HepG2 (cell line): ENCODE measurements at regions not wholly inside any gene's neighbourhood (a gene's known extent, or its start where the extent isn't known, plus 50 kb on each side); places are given as distances from the start of the nearest gene placed in this dataset.

Experiments
- ATAC-seq: fragments of 200-7000 bp; cut with Tn5 transposase; 3 replicates; pipeline ENCODE4 v1.9.1; 2020; ENCODE audit warnings: mild to moderate bottlenecking, moderate library complexity
- BruUV-seq: library from RNA; stranded (reverse); fragments of 400-500 nt; replicated peaks from 2 replicates; lab custom pipeline; 2021; lab: Mats Ljungman, UMichigan
- CTCF ChIA-PET: fragments of 300-600 bp; formaldehyde crosslinking; extraction: SDS; loops from one replicate; lab custom pipeline; 2021; ENCODE audit warnings: low total read pairs, inconsistent platforms, low intra/inter-chr PET ratio; lab: Yijun Ruan, JAX
- POLR2A ChIA-PET: fragments of 350-600 bp; sonication (Branson Sonifier 250); formaldehyde crosslinking; loops from one replicate; lab custom pipeline; 2020; ENCODE audit warnings: antibody characterized with exemption, inconsistent platforms; lab: Yijun Ruan, JAX
- DNase-seq: peaks from one replicate; pipeline ENCODE4 v3.0.0-alpha.2; 2015; ENCODE audit warnings: low spot score
- FAIRE-seq: peaks from 3 replicates; lab custom pipeline; 2011; peaks lifted over from hg19 to GRCh38; lab: Jason Lieb, UNC
- H2AFZ ChIP-seq: one replicate; pipeline ENCODE4 v1.6.1; 2011; ENCODE audit warnings: low read length, inconsistent platforms
- H3K27ac ChIP-seq: fragments of 300-600 bp; 3 replicates; pipeline ENCODE4 v1.8.0; 2011; ENCODE audit warnings: mixed run types, mild to moderate bottlenecking, mixed read lengths, low read length, inconsistent platforms; ENCODE audit not compliant: insufficient read depth; ENCODE audit errors: extremely low read length
- H3K27me3 ChIP-seq, 2 experiments: fragments of 200-600 bp in 1 of 2; 2 replicates in 1 of 2; 3 replicates in 1 of 2; pipeline versions ENCODE4 v1.6.0 to v1.8.0; 2011; ENCODE audit warnings: low read length in 2 of 2, mild to moderate bottlenecking in 2 of 2, moderate library complexity in 2 of 2, inconsistent platforms in 1 of 2; ENCODE audit not compliant: insufficient read depth in 2 of 2, control insufficient read depth in 1 of 2
- H3K36me3 ChIP-seq, 2 experiments: fragments of 200-600 bp in 1 of 2; replicated peaks in 1 of 2; 2 replicates in 1 of 2; 3 replicates in 1 of 2; pipeline versions ENCODE4 v1.5.1 to v1.8.0; 2011; ENCODE audit warnings: low read length in 2 of 2, inconsistent platforms in 1 of 2; ENCODE audit not compliant: insufficient read depth in 2 of 2, control insufficient read depth in 1 of 2
- H3K4me1 ChIP-seq: 2 replicates; pipeline ENCODE4 v1.5.1; 2012; ENCODE audit warnings: low read length, inconsistent platforms; ENCODE audit not compliant: insufficient read depth
- H3K4me2 ChIP-seq: 2 replicates; pipeline ENCODE4 v1.6.0; 2011; ENCODE audit warnings: low read depth, low read length, inconsistent platforms
- H3K4me3 ChIP-seq, 3 experiments: fragments of 200-600 bp in 1 of 3; sonication (generic), shearing (Covaris generic) in 1 of 3; replicated peaks in 1 of 3; 2 replicates each; pipeline ENCODE4 v1.5.1; 2011 to 2016; ENCODE audit warnings: low read length in 3 of 3, inconsistent platforms in 2 of 3, low read depth in 2 of 3, mild to moderate bottlenecking in 2 of 3, control low read depth in 1 of 3, mixed read lengths in 1 of 3; ENCODE audit not compliant: insufficient read depth in 1 of 3
- H3K79me2 ChIP-seq: one replicate; pipeline ENCODE4 v1.6.1; 2011; ENCODE audit warnings: low read length, inconsistent platforms; ENCODE audit not compliant: insufficient read depth
- H3K9ac ChIP-seq: 2 replicates; pipeline ENCODE4 v1.6.0; 2011; ENCODE audit warnings: mild to moderate bottlenecking, low read depth, low read length, inconsistent platforms; ENCODE audit not compliant: insufficient read depth
- H3K9me3 ChIP-seq: 2 replicates; pipeline ENCODE4 v1.5.1; 2012; ENCODE audit warnings: mild to moderate bottlenecking, low read length
- H4K20me1 ChIP-seq: 2 replicates; pipeline ENCODE4 v1.6.0; 2011; ENCODE audit warnings: inconsistent platforms, mild to moderate bottlenecking, low read length, moderate library complexity; ENCODE audit not compliant: insufficient read depth
- AGO1 ChIP-seq: fragments of 200-400 bp; formaldehyde crosslinking; IDR thresholded peaks from 2 replicates; pipeline ENCODE4 v1.6.1; 2017; ENCODE audit warnings: mild to moderate bottlenecking, low read depth, low read length, moderate library complexity; ENCODE audit not compliant: poor library complexity, severe bottlenecking
- ATF4 ChIP-seq, 2 experiments: fragments of 450-650 bp in 1 of 2; sonication (generic) in 1 of 2; formaldehyde crosslinking; IDR thresholded peaks; 2 replicates each; pipeline versions ENCODE4 v1.5.0 to v1.8.0; 2020 to 2022; ENCODE audit warnings: mild to moderate bottlenecking in 1 of 2, missing genetic modification reagents in 1 of 2
- FOXA3 ChIP-seq: IDR thresholded peaks from 2 replicates; pipeline ENCODE4 v1.6.1; 2016; ENCODE audit warnings: missing genetic modification reagents, missing compliant biosample characterization
- FOXK1 ChIP-seq: sonication (generic); formaldehyde crosslinking; IDR thresholded peaks from 2 replicates; pipeline ENCODE4 v1.4.0; 2020; ENCODE audit warnings: low read depth, missing genetic modification reagents, borderline replicate concordance
- GRHL1 ChIP-seq: sonication (generic); formaldehyde crosslinking; conservative IDR thresholded peaks from 2 replicates; pipeline ENCODE4 v1.8.0; 2022; ENCODE audit warnings: missing genetic modification reagents
- ISX ChIP-seq: sonication (generic); formaldehyde crosslinking; conservative IDR thresholded peaks from 2 replicates; pipeline ENCODE4 v1.5.0; 2020; ENCODE audit warnings: missing genetic modification reagents
- JUNB ChIP-seq: sonication (generic); formaldehyde crosslinking; IDR thresholded peaks from 2 replicates; pipeline ENCODE4 v1.8.0; 2022; ENCODE audit warnings: missing genetic modification reagents, mild to moderate bottlenecking, borderline replicate concordance
- JUND ChIP-seq: sonication (generic); formaldehyde crosslinking; IDR thresholded peaks from 2 replicates; pipeline ENCODE4 v1.8.0; 2022; ENCODE audit warnings: mild to moderate bottlenecking, missing genetic modification reagents
- NCOA5 ChIP-seq: sonication (generic); formaldehyde crosslinking; IDR thresholded peaks from 2 replicates; pipeline ENCODE4 v1.4.0; 2020; ENCODE audit warnings: missing genetic modification reagents
- NFKBIZ ChIP-seq: IDR thresholded peaks from 2 replicates; pipeline ENCODE4 v1.6.1; 2018; ENCODE audit warnings: missing genetic modification reagents, missing compliant biosample characterization
- PAWR ChIP-seq: sonication (generic); formaldehyde crosslinking; IDR thresholded peaks from 2 replicates; pipeline ENCODE4 v1.4.0; 2020; ENCODE audit warnings: missing genetic modification reagents, mild to moderate bottlenecking, borderline replicate concordance
- ZFP36 ChIP-seq: fragments of 150-350 bp; IDR thresholded peaks from 2 replicates; pipeline ENCODE4 v1.6.1; 2018; ENCODE audit warnings: borderline replicate concordance, low read length, low read depth; ENCODE audit not compliant: partially characterized antibody
- ZNF232 ChIP-seq: sonication (generic); formaldehyde crosslinking; IDR thresholded peaks from 2 replicates; pipeline ENCODE4 v1.4.0; 2020; ENCODE audit warnings: missing genetic modification reagents, borderline replicate concordance
- ZNF326 ChIP-seq: sonication (generic); formaldehyde crosslinking; IDR thresholded peaks from 2 replicates; pipeline ENCODE4 v1.4.0; 2020; ENCODE audit warnings: missing genetic modification reagents, borderline replicate concordance
- ZNF570 ChIP-seq: sonication (generic); formaldehyde crosslinking; IDR thresholded peaks from 2 replicates; pipeline ENCODE4 v1.4.0; 2020; ENCODE audit warnings: mild to moderate bottlenecking, missing genetic modification reagents, borderline replicate concordance
- ZNF816 ChIP-seq: sonication (generic); formaldehyde crosslinking; IDR thresholded peaks from 2 replicates; pipeline ENCODE4 v1.8.0; 2022; ENCODE audit warnings: missing genetic modification reagents, mild to moderate bottlenecking, borderline replicate concordance
- ZSCAN12 ChIP-seq: sonication (generic); formaldehyde crosslinking; IDR thresholded peaks from 2 replicates; pipeline ENCODE4 v1.9.0; 2021; ENCODE audit warnings: mild to moderate bottlenecking, missing genetic modification reagents
- WGBS: methylation state at CpG from one replicate; pipeline ENCODE4 v1.1.6; 2017; ENCODE audit warnings: low lambda C conversion rate; 5-methylcytosine and 5-hydroxymethylcytosine counted together
- in situ Hi-C: cut with HindIII; loops from 2 replicates; pipeline ENCODE4 v1.10.0; 2017; ENCODE audit warnings: low pct_unique_long_range_greater_than_20kb; ENCODE audit not compliant: extremely low pct_ligation_motif_present
- intact Hi-C: fragments of 100-400 bp; cut with micrococcal nuclease; formaldehyde crosslinking; loops from one replicate; pipeline ENCODE4 v1.10.0; 2022; ENCODE audit not compliant: unreplicated experiment
- TF ChIP-seq, protein P1 (sequence below): sonication (generic); formaldehyde crosslinking; IDR thresholded peaks from 2 replicates; pipeline ENCODE4 v1.4.0; 2020; ENCODE audit warnings: mild to moderate bottlenecking, missing genetic modification reagents
- TF ChIP-seq, protein P2 (sequence below): sonication (generic); formaldehyde crosslinking; IDR thresholded peaks from 2 replicates; pipeline ENCODE4 v1.4.0; 2020; ENCODE audit warnings: missing genetic modification reagents

DNA sequence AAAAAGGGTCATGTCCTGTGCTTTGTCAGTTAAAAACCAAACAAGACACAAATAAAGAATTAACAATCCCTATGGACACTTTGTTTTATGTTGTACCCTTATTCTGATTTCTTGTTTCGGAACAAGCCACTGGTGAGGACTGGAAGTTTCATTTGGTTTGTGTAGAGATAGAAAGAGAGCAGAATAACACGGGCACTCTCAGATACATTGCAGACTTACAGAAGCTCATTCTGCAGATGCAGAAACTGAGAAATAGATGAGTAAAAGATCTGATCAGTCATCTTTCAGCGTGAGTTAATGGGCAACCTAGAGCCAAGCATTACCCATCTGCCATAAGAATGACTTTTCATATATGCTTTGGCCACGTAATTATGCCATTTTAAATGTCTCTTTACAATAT is 407.6 kb downstream of the RAB38 start:
- H3K4me1 ChIP-seq = no peaks in the 10 kb centered on the region
- H3K4me3 ChIP-seq = no peak overlapping the region
- ATAC-seq (no peak), DNase-seq (no peak), FAIRE-seq (no peak)
- H3K9me3 ChIP-seq = no peaks in the 10 kb centered on the region
- H2AFZ ChIP-seq = no peak overlapping the region
- H3K27ac ChIP-seq = no peak overlapping the region
- ChIA-PET CTCF (no interaction called here), POLR2A (no interaction called here)
- H4K20me1 ChIP-seq = no peaks in the 10 kb centered on the region
- TF ChIP-seq ISX (CRISPR knock-in tag) = no peak
- no peak for TF ChIP-seq ZNF232 (CRISPR knock-in tag)
- no peak for TF ChIP-seq AGO1
- TF ChIP-seq, protein P1, sequence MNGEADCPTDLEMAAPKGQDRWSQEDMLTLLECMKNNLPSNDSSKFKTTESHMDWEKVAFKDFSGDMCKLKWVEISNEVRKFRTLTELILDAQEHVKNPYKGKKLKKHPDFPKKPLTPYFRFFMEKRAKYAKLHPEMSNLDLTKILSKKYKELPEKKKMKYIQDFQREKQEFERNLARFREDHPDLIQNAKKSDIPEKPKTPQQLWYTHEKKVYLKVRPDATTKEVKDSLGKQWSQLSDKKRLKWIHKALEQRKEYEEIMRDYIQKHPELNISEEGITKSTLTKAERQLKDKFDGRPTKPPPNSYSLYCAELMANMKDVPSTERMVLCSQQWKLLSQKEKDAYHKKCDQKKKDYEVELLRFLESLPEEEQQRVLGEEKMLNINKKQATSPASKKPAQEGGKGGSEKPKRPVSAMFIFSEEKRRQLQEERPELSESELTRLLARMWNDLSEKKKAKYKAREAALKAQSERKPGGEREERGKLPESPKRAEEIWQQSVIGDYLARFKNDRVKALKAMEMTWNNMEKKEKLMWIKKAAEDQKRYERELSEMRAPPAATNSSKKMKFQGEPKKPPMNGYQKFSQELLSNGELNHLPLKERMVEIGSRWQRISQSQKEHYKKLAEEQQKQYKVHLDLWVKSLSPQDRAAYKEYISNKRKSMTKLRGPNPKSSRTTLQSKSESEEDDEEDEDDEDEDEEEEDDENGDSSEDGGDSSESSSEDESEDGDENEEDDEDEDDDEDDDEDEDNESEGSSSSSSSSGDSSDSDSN = no peak
- no peak for TF ChIP-seq NCOA5
- no peak for TF ChIP-seq FOXK1 (CRISPR knock-in tag)
- no peak for TF ChIP-seq PAWR (CRISPR knock-in tag)
- TF ChIP-seq ZFP36 = no peak
- no peak for TF ChIP-seq GRHL1
- TF ChIP-seq ATF4 (CRISPR knock-in tag; IDR thresholded peaks at IDR 0.05) = no peak
- TF ChIP-seq ZNF816 (CRISPR knock-in tag) = no peak
- TF ChIP-seq JUNB = no peak
- no peak for TF ChIP-seq ZNF570 (CRISPR knock-in tag)
- TF ChIP-seq ZNF326 (CRISPR knock-in tag) = no peak
- TF ChIP-seq FOXA3 = no peak
- no peak for TF ChIP-seq ZSCAN12 (CRISPR knock-in tag)
- TF ChIP-seq, protein P2, sequence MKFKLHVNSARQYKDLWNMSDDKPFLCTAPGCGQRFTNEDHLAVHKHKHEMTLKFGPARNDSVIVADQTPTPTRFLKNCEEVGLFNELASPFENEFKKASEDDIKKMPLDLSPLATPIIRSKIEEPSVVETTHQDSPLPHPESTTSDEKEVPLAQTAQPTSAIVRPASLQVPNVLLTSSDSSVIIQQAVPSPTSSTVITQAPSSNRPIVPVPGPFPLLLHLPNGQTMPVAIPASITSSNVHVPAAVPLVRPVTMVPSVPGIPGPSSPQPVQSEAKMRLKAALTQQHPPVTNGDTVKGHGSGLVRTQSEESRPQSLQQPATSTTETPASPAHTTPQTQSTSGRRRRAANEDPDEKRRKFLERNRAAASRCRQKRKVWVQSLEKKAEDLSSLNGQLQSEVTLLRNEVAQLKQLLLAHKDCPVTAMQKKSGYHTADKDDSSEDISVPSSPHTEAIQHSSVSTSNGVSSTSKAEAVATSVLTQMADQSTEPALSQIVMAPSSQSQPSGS (CRISPR knock-in tag) = no peak
- TF ChIP-seq JUND = no peak
- TF ChIP-seq NFKBIZ (CRISPR knock-in tag) = no peak
- 21% methylated on average over 4 of the region's 4 CpGs for WGBS
- in situ Hi-C loops = no loop called here
- no TSS peak for BruUV-seq
- intact Hi-C loops = no loop called here
- H3K36me3 ChIP-seq = no peaks in the 10 kb centered on the region
- no peaks in the 10 kb centered on the region for H3K79me2 ChIP-seq
- H3K27me3 ChIP-seq = no peaks in the 10 kb centered on the region
- no peak overlapping the region for H3K4me2 ChIP-seq
- H3K9ac ChIP-seq = no peak overlapping the region
